Epithelial cell of esophagus (primary cell): ENCODE measurements at regions not wholly inside any gene's neighbourhood (a gene's known extent, or its start where the extent isn't known, plus 50 kb on each side); places are given as distances from the start of the nearest gene placed in this dataset.

Experiments used
- DNase-seq: peaks from one replicate; pipeline ENCODE4 v3.0.0; 2010; ENCODE audit warnings: low read depth
- H3K4me3 ChIP-seq: 2 replicates; pipeline ENCODE4 v1.5.1; 2011; ENCODE audit warnings: mild to moderate bottlenecking, low read length, control low read depth
- TF ChIP-seq, protein P1 (sequence below): IDR thresholded peaks from 2 replicates; pipeline ENCODE4 v1.5.1; 2011; ENCODE audit warnings: low read depth, mild to moderate bottlenecking, low read length, control low read depth, inconsistent platforms; ENCODE audit not compliant: insufficient read depth; ENCODE audit errors: missing control alignments

GRCh38 chr18:24630346-24630880 is 170.0 kb downstream of the HRH4 start:
- no peak for DNase-seq
- TF ChIP-seq, protein P1, sequence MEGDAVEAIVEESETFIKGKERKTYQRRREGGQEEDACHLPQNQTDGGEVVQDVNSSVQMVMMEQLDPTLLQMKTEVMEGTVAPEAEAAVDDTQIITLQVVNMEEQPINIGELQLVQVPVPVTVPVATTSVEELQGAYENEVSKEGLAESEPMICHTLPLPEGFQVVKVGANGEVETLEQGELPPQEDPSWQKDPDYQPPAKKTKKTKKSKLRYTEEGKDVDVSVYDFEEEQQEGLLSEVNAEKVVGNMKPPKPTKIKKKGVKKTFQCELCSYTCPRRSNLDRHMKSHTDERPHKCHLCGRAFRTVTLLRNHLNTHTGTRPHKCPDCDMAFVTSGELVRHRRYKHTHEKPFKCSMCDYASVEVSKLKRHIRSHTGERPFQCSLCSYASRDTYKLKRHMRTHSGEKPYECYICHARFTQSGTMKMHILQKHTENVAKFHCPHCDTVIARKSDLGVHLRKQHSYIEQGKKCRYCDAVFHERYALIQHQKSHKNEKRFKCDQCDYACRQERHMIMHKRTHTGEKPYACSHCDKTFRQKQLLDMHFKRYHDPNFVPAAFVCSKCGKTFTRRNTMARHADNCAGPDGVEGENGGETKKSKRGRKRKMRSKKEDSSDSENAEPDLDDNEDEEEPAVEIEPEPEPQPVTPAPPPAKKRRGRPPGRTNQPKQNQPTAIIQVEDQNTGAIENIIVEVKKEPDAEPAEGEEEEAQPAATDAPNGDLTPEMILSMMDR = no peak

DNA sequence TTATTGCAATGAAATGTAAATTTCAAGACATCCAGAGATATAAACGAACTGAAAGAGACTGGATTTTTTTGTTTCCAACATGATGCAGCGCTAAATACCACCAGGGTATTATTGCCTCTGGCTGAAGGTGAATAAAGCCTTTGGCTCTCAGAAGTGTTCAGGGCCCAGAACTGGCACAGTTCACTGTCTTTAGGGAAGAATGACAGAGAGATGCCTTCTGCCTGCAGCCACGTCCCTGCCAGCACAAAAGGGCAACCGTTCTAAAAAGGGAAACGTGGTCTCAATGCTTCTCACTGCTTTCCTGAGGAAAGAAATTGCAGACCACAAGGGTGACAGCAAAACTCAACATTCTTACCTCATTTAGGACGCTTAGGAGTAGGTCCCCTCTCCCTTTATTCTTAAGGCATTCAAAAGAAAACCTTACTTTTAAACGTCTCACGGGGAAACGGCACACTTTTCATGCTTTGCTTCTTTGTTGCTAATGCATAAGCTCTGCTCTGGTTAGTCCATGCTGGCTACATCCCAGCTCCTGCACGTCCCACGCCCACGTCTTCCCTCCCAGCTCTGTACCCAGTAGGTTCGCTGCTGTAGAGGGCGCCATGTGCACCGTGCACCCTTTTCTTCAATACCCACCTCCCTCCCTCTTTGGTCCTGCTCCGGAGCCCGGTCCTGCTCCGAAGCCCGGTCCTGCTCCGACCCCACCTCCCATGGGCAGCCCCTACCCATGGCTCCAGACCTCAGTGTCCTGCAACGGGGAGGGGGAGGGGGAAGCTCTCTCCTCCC is 171.0 kb downstream of the HRH4 start:
- TF ChIP-seq, protein P1 = no peak
- no peak overlapping the region for H3K4me3 ChIP-seq
- no peak for DNase-seq

More at GRCh38 chr18:24630346-24630880, 170.0 kb downstream of the HRH4 start:
- H3K4me3 ChIP-seq = no peak overlapping the region

GRCh38 chr18:24632158-24632988 is 171.9 kb downstream of the HRH4 start:
- H3K4me3 ChIP-seq = no peak overlapping the region
- DNase-seq = no peak
- TF ChIP-seq, protein P1 = no peak

- no peak overlapping the region for H3K4me3 ChIP-seq
- TF ChIP-seq, protein P1 = no peak
- DNase-seq = no peak
Observed at GRCh38 chr18:24633121-24633520, 172.7 kb downstream of the HRH4 start.

DNA sequence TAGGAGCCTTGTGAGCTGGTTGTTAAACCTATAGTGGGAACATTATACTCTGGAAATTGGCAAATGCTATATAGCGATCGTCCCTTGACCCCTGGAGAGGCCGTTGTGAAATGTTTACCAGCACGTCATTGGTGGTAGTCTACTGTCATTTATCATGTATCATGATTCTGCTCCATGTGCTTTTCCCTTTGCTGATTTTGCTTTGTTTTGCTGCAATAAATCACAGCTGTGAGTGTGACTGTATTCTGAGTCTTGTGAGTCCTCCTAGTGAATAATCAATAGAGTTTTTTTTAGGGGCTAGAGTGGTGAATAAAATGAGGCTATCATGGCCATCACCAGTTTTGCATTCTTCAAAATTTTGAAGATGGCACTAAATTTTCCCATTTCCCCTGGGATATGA is 189.1 kb downstream of the HRH4 start:
- no peak for DNase-seq
- H3K4me3 ChIP-seq = no peak overlapping the region
- TF ChIP-seq, protein P1 = no peak

DNA sequence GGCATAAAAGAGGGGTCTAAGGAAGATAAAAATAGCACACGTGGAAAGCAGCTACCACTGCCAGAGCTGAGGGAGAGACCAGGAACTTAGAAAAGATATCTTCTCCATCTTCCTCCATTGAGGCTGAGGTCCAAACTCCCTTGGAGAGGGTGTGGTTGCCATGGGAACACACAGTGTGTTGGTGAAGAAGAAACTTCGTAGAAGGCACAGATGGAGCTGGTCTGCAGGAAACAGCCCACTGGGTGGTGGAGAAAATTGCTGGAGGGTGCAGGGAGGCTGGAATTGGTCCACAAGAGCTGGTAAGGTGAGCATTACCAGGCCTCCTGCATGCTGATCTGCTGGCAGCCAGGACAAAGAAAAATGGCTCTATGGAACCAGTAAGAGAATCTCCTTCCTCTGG is 191.0 kb downstream of the HRH4 start:
- H3K4me3 ChIP-seq = no peak overlapping the region
- no peak for DNase-seq
- TF ChIP-seq, protein P1 = no peak
